HG03571 (cell line): ENCODE measurements at regions not wholly inside any gene's neighbourhood (a gene's known extent, or its start where the extent isn't known, plus 50 kb on each side); places are given as distances from the start of the nearest gene placed in this dataset.

ENCODE experiments used
- ATAC-seq: cut with Tn5 transposase; IDR thresholded peaks from one replicate; pipeline ENCODE4 v1.9.1; 2021; ENCODE audit not compliant: unreplicated experiment

- no peak for ATAC-seq
Observed at GRCh38 chr18:51516478-51517038, 319.1 kb upstream of the MEX3C start.

- ATAC-seq: no peak
Observed at GRCh38 chr18:51519571-51519970, 322.1 kb upstream of the MEX3C start.

- no peak for ATAC-seq
Observed at GRCh38 chr18:51520676-51521180, 323.2 kb upstream of the MEX3C start.

- no peak for ATAC-seq
Observed at GRCh38 chr18:51522338-51522737, 324.9 kb upstream of the MEX3C start.

GRCh38 chr18:51522821-51523220 lies 325.3 kb upstream of the MEX3C start:
- no peak for ATAC-seq

GRCh38 chr18:51523671-51524070 lies 326.2 kb upstream of the MEX3C start:
- no peak for ATAC-seq

GRCh38 chr18:51525453-51526225 lies 328.2 kb upstream of the MEX3C start:
- ATAC-seq: no peak

GRCh38 chr18:51527826-51528225 lies 330.3 kb upstream of the MEX3C start:
- ATAC-seq: no peak

- no peak for ATAC-seq
Observed at GRCh38 chr18:51531501-51531900, 334.0 kb upstream of the MEX3C start.

GRCh38 chr18:51537487-51537886 lies 340.0 kb upstream of the MEX3C start:
- ATAC-seq: no peak

- ATAC-seq: no peak
Observed at GRCh38 chr18:51540562-51540961, 343.1 kb upstream of the MEX3C start.

- ATAC-seq: no peak
Observed at GRCh38 chr18:51541230-51541629, 343.7 kb upstream of the MEX3C start.

- no peak for ATAC-seq
Observed at GRCh38 chr18:51543658-51544155, 346.2 kb upstream of the MEX3C start.

- ATAC-seq: no peak
Observed at GRCh38 chr18:51545446-51545845, 348.0 kb upstream of the MEX3C start.

GRCh38 chr18:51559198-51559901 lies 361.9 kb upstream of the MEX3C start:
- no peak for ATAC-seq

- ATAC-seq: no peak
Observed at GRCh38 chr18:51559902-51560287, 362.4 kb upstream of the MEX3C start.

GRCh38 chr18:51561821-51562220 lies 364.3 kb upstream of the MEX3C start:
- ATAC-seq: no peak

- no peak for ATAC-seq
Observed at GRCh38 chr18:51562866-51563265, 365.4 kb upstream of the MEX3C start.

GRCh38 chr18:51563396-51563795 lies 365.9 kb upstream of the MEX3C start:
- no peak for ATAC-seq

GRCh38 chr18:51568151-51568550 lies 370.7 kb upstream of the MEX3C start:
- ATAC-seq: no peak

- no peak for ATAC-seq
Observed at GRCh38 chr18:51569153-51569552, 371.7 kb upstream of the MEX3C start.

GRCh38 chr18:51569561-51569960 lies 372.1 kb upstream of the MEX3C start:
- no peak for ATAC-seq
